ENCODE measurements at regions not wholly inside any gene's neighbourhood (a gene's known extent, or its start where the extent isn't known, plus 50 kb on each side); places are given as distances from the start of the nearest gene placed in this dataset.
"Not testable (repeated sequence)": the region's sequence is repeated elsewhere in the genome, so short reads cannot be mapped to it uniquely, and the experiment has no call there.

GRCh38 chr10:28432210-28432676 is 100.7 kb upstream of the WAC start:
- H3K27ac Mint-ChIP-seq = no peak overlapping the region
- peak; percentile 10 to 36 (median 35) for DNase-seq
- no peaks in the 10 kb centered on the region for H3K9me3 Mint-ChIP-seq

GRCh38 chr10:28434063-28434462 is 98.9 kb upstream of the WAC start:
- Mint-ChIP-seq H3K27me3 (ENCODE audit: low read depth in 3 of 3) (no peaks in the 10 kb centered on the region), H3K4me3 (no peak overlapping the region), H3K4me1 (peaks cover 4 to 9% of the 10 kb centered on the region in 2 donors), H3K27ac (no peak overlapping the region), H3K36me3 (no peaks in the 10 kb centered on the region), H3K9me3 (no peaks in the 10 kb centered on the region)
- DNase-seq = no peak

More at GRCh38 chr10:28432210-28432676, 100.7 kb upstream of the WAC start:
- Mint-ChIP-seq H3K36me3 (no peaks in the 10 kb centered on the region), H3K4me1 (peaks cover 4 to 9% of the 10 kb centered on the region in 2 donors), H3K27me3 (ENCODE audit: low read depth in 3 of 3) (peaks cover 0 to 1% (median 0%) of the 10 kb centered on the region in 3 donors), H3K4me3 (peak overlapping the region; percentile 7 to 71 (median 48))

- H3K4me3 Mint-ChIP-seq = no peak overlapping the region
- no peak overlapping the region for H3K27ac Mint-ChIP-seq
- H3K4me1 Mint-ChIP-seq = no peaks in the 10 kb centered on the region
- H3K36me3 Mint-ChIP-seq = no peaks in the 10 kb centered on the region
- no peaks in the 10 kb centered on the region for H3K9me3 Mint-ChIP-seq
- H3K27me3 Mint-ChIP-seq (ENCODE audit: low read depth in 3 of 3) = peaks cover 0 to 12% (median 2%) of the 10 kb centered on the region in 3 donors
- no peak for DNase-seq
Measured at GRCh38 chr10:28442403-28442802, 90.5 kb upstream of the WAC start.

- Mint-ChIP-seq H3K9me3 (no peaks in the 10 kb centered on the region), H3K4me3 (no peak overlapping the region), H3K27ac (no peak overlapping the region), H3K36me3 (no peaks in the 10 kb centered on the region), H3K4me1 (no peaks in the 10 kb centered on the region), H3K27me3 (ENCODE audit: low read depth in 3 of 3) (peaks cover 2 to 17% (median 3%) of the 10 kb centered on the region in 3 donors)
- no peak for DNase-seq
Measured at GRCh38 chr10:28444031-28444430, 88.9 kb upstream of the WAC start.

GRCh38 chr10:28445516-28445915 is 87.4 kb upstream of the WAC start:
- DNase-seq = no peak
- Mint-ChIP-seq H3K36me3 (no peaks in the 10 kb centered on the region), H3K9me3 (no peaks in the 10 kb centered on the region), H3K4me3 (no peak overlapping the region), H3K27me3 (ENCODE audit: low read depth in 3 of 3) (peaks cover 2 to 17% (median 3%) of the 10 kb centered on the region in 3 donors), H3K27ac (no peak overlapping the region), H3K4me1 (no peaks in the 10 kb centered on the region)

- Mint-ChIP-seq H3K4me3 (no peak overlapping the region), H3K27me3 (ENCODE audit: low read depth in 3 of 3) (peaks cover 3 to 11% (median 5%) of the 10 kb centered on the region in 3 donors), H3K4me1 (no peaks in the 10 kb centered on the region), H3K9me3 (no peaks in the 10 kb centered on the region), H3K27ac (no peak overlapping the region), H3K36me3 (no peaks in the 10 kb centered on the region)
- DNase-seq = no peak
Measured at GRCh38 chr10:28449382-28449781, 83.5 kb upstream of the WAC start.

- Mint-ChIP-seq H3K27me3 (ENCODE audit: low read depth in 3 of 3) (peaks cover 5 to 12% (median 6%) of the 10 kb centered on the region in 3 donors), H3K9me3 (peaks cover 0 to under 1% (median 0%) of the 10 kb centered on the region in 6 donors), H3K4me3 (no peak overlapping the region), H3K36me3 (no peaks in the 10 kb centered on the region), H3K4me1 (no peaks in the 10 kb centered on the region), H3K27ac (no peak overlapping the region)
- DNase-seq = no peak
Measured at GRCh38 chr10:28449926-28450325, 83.0 kb upstream of the WAC start.

- DNase-seq = no peak
- Mint-ChIP-seq H3K27me3 (ENCODE audit: low read depth in 3 of 3) (peaks cover 5 to 19% (median 10%) of the 10 kb centered on the region in 3 donors), H3K27ac (no peak overlapping the region), H3K4me3 (no peak overlapping the region), H3K9me3 (peaks cover 0 to 2% (median 0%) of the 10 kb centered on the region in 6 donors), H3K36me3 (no peaks in the 10 kb centered on the region), H3K4me1 (no peaks in the 10 kb centered on the region)
Measured at GRCh38 chr10:28453926-28454325, 79.0 kb upstream of the WAC start.

GRCh38 chr10:28457110-28457509 is 75.8 kb upstream of the WAC start:
- Mint-ChIP-seq H3K27me3 (ENCODE audit: low read depth in 3 of 3) (peaks cover 3 to 18% (median 11%) of the 10 kb centered on the region in 3 donors), H3K36me3 (no peaks in the 10 kb centered on the region), H3K4me3 (no peak overlapping the region), H3K27ac (no peak overlapping the region), H3K4me1 (no peaks in the 10 kb centered on the region), H3K9me3 (peaks cover 0 to 2% (median 0%) of the 10 kb centered on the region in 6 donors)
- DNase-seq = no peak

- H3K27me3 Mint-ChIP-seq (ENCODE audit: low read depth in 3 of 3) = peaks cover 3 to 18% (median 12%) of the 10 kb centered on the region in 3 donors
- H3K9me3 Mint-ChIP-seq, H3K27ac Mint-ChIP-seq, H3K36me3 Mint-ChIP-seq, DNase-seq, H3K4me3 Mint-ChIP-seq, H3K4me1 Mint-ChIP-seq: not testable (repeated sequence)
Measured at GRCh38 chr10:28457873-28458272, 75.0 kb upstream of the WAC start.

- H3K27me3 Mint-ChIP-seq (ENCODE audit: low read depth in 3 of 3) = peaks cover 2 to 24% (median 13%) of the 10 kb centered on the region in 3 donors
- no peak for DNase-seq
- H3K27ac Mint-ChIP-seq = no peak overlapping the region
- H3K9me3 Mint-ChIP-seq = peaks cover 0 to 2% (median 0%) of the 10 kb centered on the region in 6 donors
- H3K4me3 Mint-ChIP-seq = no peak overlapping the region
- no peaks in the 10 kb centered on the region for H3K36me3 Mint-ChIP-seq
- H3K4me1 Mint-ChIP-seq = no peaks in the 10 kb centered on the region
Measured at GRCh38 chr10:28459453-28460144, 73.3 kb upstream of the WAC start.

GRCh38 chr10:28463141-28463540 is 69.8 kb upstream of the WAC start:
- no peaks in the 10 kb centered on the region for H3K36me3 Mint-ChIP-seq
- H3K4me1 Mint-ChIP-seq = no peaks in the 10 kb centered on the region
- no peaks in the 10 kb centered on the region for H3K9me3 Mint-ChIP-seq
- H3K4me3 Mint-ChIP-seq = no peak overlapping the region
- no peak overlapping the region for H3K27ac Mint-ChIP-seq
- peaks cover 2 to 13% (median 9%) of the 10 kb centered on the region in 3 donors for H3K27me3 Mint-ChIP-seq (ENCODE audit: low read depth in 3 of 3)
- DNase-seq = no peak

GRCh38 chr10:28463676-28464395 is 69.1 kb upstream of the WAC start:
- Mint-ChIP-seq H3K4me3 (no peak overlapping the region), H3K9me3 (no peaks in the 10 kb centered on the region), H3K36me3 (no peaks in the 10 kb centered on the region), H3K27ac (no peak overlapping the region), H3K4me1 (no peaks in the 10 kb centered on the region), H3K27me3 (ENCODE audit: low read depth in 3 of 3) (peaks cover 2 to 11% (median 4%) of the 10 kb centered on the region in 3 donors)
- no peak for DNase-seq

GRCh38 chr10:28467615-28468014 is 65.3 kb upstream of the WAC start:
- Mint-ChIP-seq H3K36me3 (no peaks in the 10 kb centered on the region), H3K9me3 (no peaks in the 10 kb centered on the region), H3K4me3 (no peak overlapping the region), H3K4me1 (no peaks in the 10 kb centered on the region), H3K27ac (no peak overlapping the region), H3K27me3 (ENCODE audit: low read depth in 3 of 3) (peaks cover 2 to 11% (median 3%) of the 10 kb centered on the region in 3 donors)
- no peak for DNase-seq
